ENCODE measurements at regions not wholly inside any gene's neighbourhood (a gene's known extent, or its start where the extent isn't known, plus 50 kb on each side); places are given as distances from the start of the nearest gene placed in this dataset.

GRCh38 chr12:91640021-91640420 lies 457.4 kb upstream of the DCN start:
- H3K4me1 ChIP-seq (replicated peaks; ENCODE audit: insufficient read depth): no peaks in the 10 kb centered on the region
- H2AFZ ChIP-seq: no peak overlapping the region
- no peak overlapping the region for H3K27ac ChIP-seq
- intact Hi-C loops (cut with micrococcal nuclease; ENCODE audit: unreplicated experiment): no loop called here
- no peaks in the 10 kb centered on the region for H4K20me1 ChIP-seq (ENCODE audit: insufficient read depth)
- no peak overlapping the region for H3K4me3 ChIP-seq
- POLR2A ChIA-PET (ENCODE audit: unreplicated experiment): no interaction called here
- TF ChIP-seq EZH2 (IDR thresholded peaks at IDR 0.05; ENCODE audit: low read depth) (no peak), CTCF (conservative IDR thresholded peaks at IDR 0.05) (no peak)
- CTCF ChIA-PET: no interaction called here
- no peak overlapping the region for H3K4me2 ChIP-seq
- no peak for DNase-seq
- H3K36me3 ChIP-seq (ENCODE audit: low read depth): no peaks in the 10 kb centered on the region
- no peaks in the 10 kb centered on the region for H3K27me3 ChIP-seq (ENCODE audit: insufficient read depth, low read depth)
- no peaks in the 10 kb centered on the region for H3F3A ChIP-seq (ENCODE audit: insufficient read depth, low read depth)
- BruUV-seq (replicated peaks): no TSS peak
- no peaks in the 10 kb centered on the region for H3K9me2 ChIP-seq (ENCODE audit: insufficient read depth)
- H3K9me3 ChIP-seq (ENCODE audit: insufficient read depth, low read depth): no peaks in the 10 kb centered on the region
- H3K79me2 ChIP-seq (ENCODE audit: low read depth): no peaks in the 10 kb centered on the region

GRCh38 chr12:91639327-91639726 lies 456.7 kb upstream of the DCN start:
- no TSS peak for BruUV-seq (replicated peaks)
- intact Hi-C loops (cut with micrococcal nuclease; ENCODE audit: unreplicated experiment): no loop called here
- Histone ChIP-seq H3K9me3 (ENCODE audit: insufficient read depth, low read depth) (no peaks in the 10 kb centered on the region), H3F3A (ENCODE audit: insufficient read depth, low read depth) (no peaks in the 10 kb centered on the region), H3K36me3 (ENCODE audit: low read depth) (no peaks in the 10 kb centered on the region), H3K79me2 (ENCODE audit: low read depth) (no peaks in the 10 kb centered on the region), H3K27ac (no peak overlapping the region), H3K4me1 (replicated peaks; ENCODE audit: insufficient read depth) (no peaks in the 10 kb centered on the region), H2AFZ (no peak overlapping the region), H3K9me2 (ENCODE audit: insufficient read depth) (no peaks in the 10 kb centered on the region), H3K27me3 (ENCODE audit: insufficient read depth, low read depth) (no peaks in the 10 kb centered on the region), H4K20me1 (ENCODE audit: insufficient read depth) (no peaks in the 10 kb centered on the region), H3K4me2 (no peak overlapping the region), H3K4me3 (no peak overlapping the region)
- CTCF ChIA-PET: no interaction called here
- no peak for DNase-seq
- POLR2A ChIA-PET (ENCODE audit: unreplicated experiment): no interaction called here
- TF ChIP-seq EZH2 (IDR thresholded peaks at IDR 0.05; ENCODE audit: low read depth) (no peak), CTCF (conservative IDR thresholded peaks at IDR 0.05) (no peak)

GRCh38 chr12:91637789-91638624 lies 455.4 kb upstream of the DCN start:
- intact Hi-C loops (cut with micrococcal nuclease; ENCODE audit: unreplicated experiment): no loop called here
- H3K36me3 ChIP-seq (ENCODE audit: low read depth): no peaks in the 10 kb centered on the region
- no peak overlapping the region for H3K4me3 ChIP-seq
- H3K4me1 ChIP-seq (replicated peaks; ENCODE audit: insufficient read depth): no peaks in the 10 kb centered on the region
- H3K27me3 ChIP-seq (ENCODE audit: insufficient read depth, low read depth): no peaks in the 10 kb centered on the region
- no peaks in the 10 kb centered on the region for H3K9me2 ChIP-seq (ENCODE audit: insufficient read depth)
- H3K4me2 ChIP-seq: no peak overlapping the region
- no peaks in the 10 kb centered on the region for H3K79me2 ChIP-seq (ENCODE audit: low read depth)
- BruUV-seq (replicated peaks): no TSS peak
- no peak for DNase-seq
- CTCF ChIA-PET: no interaction called here
- no peaks in the 10 kb centered on the region for H3K9me3 ChIP-seq (ENCODE audit: insufficient read depth, low read depth)
- POLR2A ChIA-PET (ENCODE audit: unreplicated experiment): interaction anchor here (0.5 kb wide), 1 partner anchor 624 kb away, joined by 3 read pairs; no protein-coding TSS in a partner anchor
- no peak for TF ChIP-seq EZH2 (IDR thresholded peaks at IDR 0.05; ENCODE audit: low read depth)
- TF ChIP-seq CTCF (conservative IDR thresholded peaks at IDR 0.05): no peak
- H3F3A ChIP-seq (ENCODE audit: insufficient read depth, low read depth): no peaks in the 10 kb centered on the region
- H4K20me1 ChIP-seq (ENCODE audit: insufficient read depth): no peaks in the 10 kb centered on the region
- H2AFZ ChIP-seq: no peak overlapping the region
- no peak overlapping the region for H3K27ac ChIP-seq

Data from PC-9 (cell line).